Activated B cell treated with CpG ODN at 0.5 μM for 24 hours (primary cell): ENCODE measurements at regions not wholly inside any gene's neighbourhood (a gene's known extent, or its start where the extent isn't known, plus 50 kb on each side); places are given as distances from the start of the nearest gene placed in this dataset.

Source experiments
- ATAC-seq: fragments of 200-7000 bp; cut with Tn5 transposase; one replicate; pipeline ENCODE4 v1.10.0; 2021; ENCODE audit warnings: low read depth, mild to moderate bottlenecking, moderate library complexity
- CTCF ChIA-PET: fragments of 350-600 bp; sonication (Branson Sonifier 250); formaldehyde crosslinking; loops from one replicate; lab custom pipeline; 2021; ENCODE audit warnings: antibody characterized with exemption; lab: Charles Lee
- POLR2A ChIA-PET: fragments of 350-600 bp; sonication (Branson Sonifier 250); formaldehyde crosslinking; loops from one replicate; lab custom pipeline; 2021; ENCODE audit warnings: antibody characterized with exemption; lab: Charles Lee
- DNase-seq: peaks from one replicate; pipeline ENCODE4 v3.0.0; 2022
- H3K27ac Mint-ChIP-seq: one replicate; pipeline ENCODE4 v1.8.0; 2020; ENCODE audit warnings: mixed read lengths
- H3K27me3 Mint-ChIP-seq: one replicate; pipeline ENCODE4 v1.8.0; 2021; ENCODE audit warnings: mixed read lengths
- H3K36me3 Mint-ChIP-seq: one replicate; pipeline ENCODE4 v1.8.0; 2021; ENCODE audit warnings: low read depth, mixed read lengths
- H3K4me1 Mint-ChIP-seq: one replicate; pipeline ENCODE4 v1.8.0; 2021; ENCODE audit warnings: mixed read lengths
- H3K4me3 Mint-ChIP-seq: one replicate; pipeline ENCODE4 v1.8.0; 2020; ENCODE audit warnings: mild to moderate bottlenecking, mixed read lengths
- H3K9me3 Mint-ChIP-seq: one replicate; pipeline ENCODE4 v1.8.0; 2020; ENCODE audit warnings: mixed read lengths
- CTCF ChIP-seq: fragments of 200-600 bp; IDR thresholded peaks from one replicate; pipeline ENCODE4 v1.8.0; 2022; ENCODE audit warnings: antibody characterized with exemption, mild to moderate bottlenecking
- intact Hi-C: fragments of 100-400 bp; cut with micrococcal nuclease; formaldehyde crosslinking; loops from one replicate; pipeline ENCODE4 v1.15.1; 2024

GRCh38 chr4:137774501-137774900 lies 242.2 kb upstream of the PCDH18 start:
- no peaks in the 10 kb centered on the region for H3K27me3 Mint-ChIP-seq
- H3K4me1 Mint-ChIP-seq, result no peaks in the 10 kb centered on the region
- H3K9me3 Mint-ChIP-seq, result peaks cover 4% of the 10 kb centered on the region
- TF ChIP-seq CTCF, result no peak
- DNase-seq (no peak), ATAC-seq (no peak)
- no peak overlapping the region for H3K27ac Mint-ChIP-seq
- intact Hi-C loops, result no loop called here
- POLR2A ChIA-PET, result no interaction called here
- no peak overlapping the region for H3K4me3 Mint-ChIP-seq
- CTCF ChIA-PET, result no interaction called here
- H3K36me3 Mint-ChIP-seq, result no peaks in the 10 kb centered on the region

DNA sequence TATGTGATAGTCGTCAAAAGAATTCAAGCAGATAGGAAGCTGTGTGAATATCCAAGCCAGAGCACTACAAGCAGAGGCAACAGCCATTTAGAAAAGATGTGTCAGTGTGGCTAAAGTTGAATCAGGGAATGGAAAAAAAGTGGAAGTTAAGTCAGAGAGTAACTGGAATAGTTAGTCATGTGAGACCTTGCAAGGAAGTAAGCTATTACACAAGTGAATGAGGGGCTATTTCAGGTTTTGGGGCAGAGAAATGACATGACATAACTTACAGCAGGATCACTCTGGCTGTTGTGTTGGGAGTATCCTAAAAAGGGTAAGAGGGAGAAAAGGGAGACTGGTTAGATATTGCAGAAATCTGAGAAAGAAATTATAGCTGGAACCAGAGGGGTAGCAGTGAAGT lies 236.6 kb upstream of the PCDH18 start:
- no peak for TF ChIP-seq CTCF
- H3K27ac Mint-ChIP-seq, result no peak overlapping the region
- no peaks in the 10 kb centered on the region for H3K9me3 Mint-ChIP-seq
- no peak for ATAC-seq
- H3K4me1 Mint-ChIP-seq, result no peaks in the 10 kb centered on the region
- DNase-seq, result no peak
- H3K4me3 Mint-ChIP-seq, result no peak overlapping the region
- H3K36me3 Mint-ChIP-seq, result no peaks in the 10 kb centered on the region
- intact Hi-C loops, result no loop called here
- POLR2A ChIA-PET, result no interaction called here
- CTCF ChIA-PET, result no interaction called here
- no peaks in the 10 kb centered on the region for H3K27me3 Mint-ChIP-seq

DNA sequence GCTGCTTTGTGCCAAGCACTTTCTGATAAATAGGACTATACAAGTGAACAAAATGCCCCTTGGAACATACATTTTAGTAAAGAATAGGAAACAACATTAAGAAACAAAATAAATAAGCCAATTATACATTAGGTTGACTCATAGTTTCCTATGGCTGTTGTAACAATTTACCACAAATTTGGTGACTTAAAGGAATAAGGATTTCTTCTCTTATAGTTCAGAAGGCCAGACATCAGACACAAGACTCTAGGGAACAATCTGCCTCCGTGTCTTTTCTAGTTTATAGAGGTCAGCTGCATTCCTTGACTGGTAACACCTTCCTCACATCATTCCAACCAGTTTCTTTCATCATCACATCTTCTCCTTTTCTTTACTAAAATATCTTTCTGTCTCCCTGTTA lies 235.9 kb upstream of the PCDH18 start:
- ATAC-seq, result no peak
- H3K36me3 Mint-ChIP-seq, result no peaks in the 10 kb centered on the region
- H3K27ac Mint-ChIP-seq, result no peak overlapping the region
- no peaks in the 10 kb centered on the region for H3K27me3 Mint-ChIP-seq
- POLR2A ChIA-PET, result no interaction called here
- TF ChIP-seq CTCF, result no peak
- H3K9me3 Mint-ChIP-seq, result no peaks in the 10 kb centered on the region
- DNase-seq, result no peak
- H3K4me3 Mint-ChIP-seq, result no peak overlapping the region
- intact Hi-C loops, result no loop called here
- CTCF ChIA-PET, result no interaction called here
- no peaks in the 10 kb centered on the region for H3K4me1 Mint-ChIP-seq

GRCh38 chr4:137762591-137762990 lies 230.3 kb upstream of the PCDH18 start:
- no peaks in the 10 kb centered on the region for H3K4me1 Mint-ChIP-seq
- POLR2A ChIA-PET, result no interaction called here
- H3K4me3 Mint-ChIP-seq, result no peak overlapping the region
- H3K27ac Mint-ChIP-seq, result no peak overlapping the region
- TF ChIP-seq CTCF, result no peak
- intact Hi-C loops, result no loop called here
- no peak for DNase-seq
- no peaks in the 10 kb centered on the region for H3K36me3 Mint-ChIP-seq
- CTCF ChIA-PET, result no interaction called here
- no peak for ATAC-seq
- no peaks in the 10 kb centered on the region for H3K9me3 Mint-ChIP-seq
- no peaks in the 10 kb centered on the region for H3K27me3 Mint-ChIP-seq

DNA sequence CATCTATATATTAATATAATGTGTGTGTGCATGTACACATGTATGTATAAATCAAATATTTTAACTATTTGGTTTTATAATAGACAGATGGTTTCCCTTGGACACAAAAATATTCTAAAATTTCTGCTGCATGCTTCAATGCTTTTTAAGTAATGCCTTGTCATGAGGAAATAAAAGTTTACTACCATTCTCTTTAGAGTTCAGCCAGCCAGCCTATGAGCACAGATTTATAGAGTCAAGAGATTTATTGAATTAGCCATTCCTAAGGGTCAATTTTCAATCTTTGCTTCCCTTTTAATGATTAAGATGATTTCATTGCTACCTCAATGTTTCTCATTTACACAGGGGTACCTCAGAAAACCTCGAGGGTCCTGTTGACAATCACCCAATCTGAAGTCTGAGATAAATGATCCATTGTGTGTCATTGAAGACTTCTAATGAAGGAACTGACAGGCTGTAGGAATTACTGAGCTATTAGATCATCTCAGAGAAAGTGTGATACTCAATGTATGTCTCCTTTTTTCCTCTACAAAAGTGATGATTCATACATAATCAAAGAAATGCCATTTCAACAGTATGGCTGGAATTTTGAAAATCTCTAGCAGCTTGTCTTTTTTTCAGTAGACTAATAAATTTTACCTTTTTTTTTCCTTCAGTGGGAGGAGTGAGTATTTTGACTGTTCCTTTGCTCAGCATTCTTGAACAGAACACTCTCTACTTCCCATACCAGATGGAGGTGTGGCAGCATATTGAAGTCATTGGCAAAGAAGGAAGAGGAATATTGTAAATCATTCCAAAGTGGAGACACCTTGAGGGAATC lies 222.6 kb upstream of the PCDH18 start:
- Mint-ChIP-seq H3K4me1 (no peaks in the 10 kb centered on the region), H3K4me3 (no peak overlapping the region), H3K27ac (no peak overlapping the region), H3K9me3 (no peaks in the 10 kb centered on the region), H3K36me3 (no peaks in the 10 kb centered on the region), H3K27me3 (no peaks in the 10 kb centered on the region)
- no peak for DNase-seq
- intact Hi-C loops, result no loop called here
- ChIA-PET POLR2A (no interaction called here), CTCF (no interaction called here)
- no peak for ATAC-seq
- no peak for TF ChIP-seq CTCF
